Thyroid gland (tissue), 4 donors: ENCODE measurements at regions not wholly inside any gene's neighbourhood (a gene's known extent, or its start where the extent isn't known, plus 50 kb on each side); places are given as distances from the start of the nearest gene placed in this dataset.
A peak's percentile ranks its signal among the peaks of the same experiment; 100 is the strongest.

Experiments used
- DNase-seq, 2 donors: peaks; one replicate each; pipeline ENCODE4 v3.0.0-alpha.2; 2019
- H3K27ac ChIP-seq, 3 donors: fragments of 200-600 bp; sonication (generic); 1 replicate in 2 of 3; 2 replicates in 1 of 3; pipeline ENCODE4 v1.5.1; 2016 to 2019; ENCODE audit warnings: mild to moderate bottlenecking in 1 of 3, moderate library complexity in 1 of 3
- H3K27me3 ChIP-seq: fragments of 200-600 bp; sonication (generic); one replicate; pipeline ENCODE4 v1.5.1; 2019
- H3K36me3 ChIP-seq, 2 donors: fragments of 200-600 bp; sonication (generic); one replicate each; pipeline ENCODE4 v1.5.1; 2016 to 2019
- H3K4me1 ChIP-seq, 2 donors: fragments of 200-600 bp; sonication (generic); one replicate each; pipeline ENCODE4 v1.5.1; 2017 to 2019
- H3K4me3 ChIP-seq, 3 donors: fragments of 200-600 bp; sonication (generic); replicated peaks in 1 of 3; 1 replicate in 2 of 3; 2 replicates in 1 of 3; pipeline ENCODE4 v1.5.1; 2016; ENCODE audit warnings: mild to moderate bottlenecking in 1 of 3
- H3K9me3 ChIP-seq: fragments of 200-600 bp; sonication (generic); one replicate; pipeline ENCODE4 v1.5.1; 2017
- CTCF ChIP-seq, 6 experiments: fragments of 200-600 bp in 3 of 6; fragments of 450-650 bp in 3 of 6; sonication (generic) in 3 of 6; IDR thresholded peaks; one replicate each; pipeline ENCODE4 v1.5.1; 2016 to 2019; ENCODE audit warnings: antibody characterized with exemption in 6 of 6, mild to moderate bottlenecking in 2 of 6, inconsistent platforms in 1 of 6, moderate library complexity in 1 of 6
- POLR2A ChIP-seq, 2 donors: fragments of 450-650 bp; IDR thresholded peaks; one replicate each; pipeline ENCODE4 v1.6.1; 2017; ENCODE audit warnings: antibody characterized with exemption in 2 of 2, mild to moderate bottlenecking in 2 of 2, moderate library complexity in 1 of 2
- WGBS, 2 donors: methylation state at CpG; one replicate each; pipeline ENCODE4 v1.1.5; 2017; 5-methylcytosine and 5-hydroxymethylcytosine counted together
- intact Hi-C: fragments of 100-400 bp; cut with DNase I; formaldehyde crosslinking; loops from one replicate; pipeline ENCODE4 v1.15.1; 2023

GRCh38 chr19:31223740-31224534, 125.3 kb downstream of the TSHZ3 start:
- no peak for DNase-seq
- intact Hi-C loops: no loop called here

GRCh38 chr19:31220540-31220939, 128.7 kb downstream of the TSHZ3 start:
- intact Hi-C loops: no loop called here
- Histone ChIP-seq H3K4me3 (no peak overlapping the region), H3K36me3 (no peaks in the 10 kb centered on the region), H3K27ac (no peak overlapping the region), H3K9me3 (no peaks in the 10 kb centered on the region), H3K27me3 (no peaks in the 10 kb centered on the region), H3K4me1 (no peaks in the 10 kb centered on the region)
- no peak for TF ChIP-seq POLR2A (IDR thresholded peaks at IDR 0.05)
- no peak for TF ChIP-seq CTCF (IDR thresholded peaks at IDR 0.05)
- WGBS, 2 donors: 69 to 75% methylated on average over 2 of the region's 2 CpGs
- peak; percentile 4 to 6 for DNase-seq

More at GRCh38 chr19:31223740-31224534, 125.3 kb downstream of the TSHZ3 start:
- no peaks in the 10 kb centered on the region for H3K9me3 ChIP-seq
- H3K4me3 ChIP-seq: no peak overlapping the region
- no peak overlapping the region for H3K27ac ChIP-seq
- H3K36me3 ChIP-seq: no peaks in the 10 kb centered on the region
- TF ChIP-seq CTCF (IDR thresholded peaks at IDR 0.05) (no peak), POLR2A (IDR thresholded peaks at IDR 0.05) (no peak)
- 69 to 70% methylated on average over 9 of the region's 9 CpGs for WGBS, 2 donors
- no peaks in the 10 kb centered on the region for H3K4me1 ChIP-seq
- H3K27me3 ChIP-seq: no peaks in the 10 kb centered on the region

- Histone ChIP-seq H3K9me3 (no peaks in the 10 kb centered on the region), H3K36me3 (no peaks in the 10 kb centered on the region), H3K4me3 (no peak overlapping the region), H3K27me3 (no peaks in the 10 kb centered on the region), H3K4me1 (no peaks in the 10 kb centered on the region), H3K27ac (no peak overlapping the region)
- WGBS, 2 donors: 94 to 98% methylated on average over 2 of the region's 2 CpGs
- no peak for DNase-seq
- TF ChIP-seq POLR2A (IDR thresholded peaks at IDR 0.05): no peak
- intact Hi-C loops: no loop called here
These were observed 134.2 kb downstream of the TSHZ3 start for GRCh38 chr19:31214997-31215396.

GRCh38 chr19:31214086-31214485, 135.2 kb downstream of the TSHZ3 start:
- TF ChIP-seq CTCF (IDR thresholded peaks at IDR 0.05) (no peak), POLR2A (IDR thresholded peaks at IDR 0.05) (no peak)
- Histone ChIP-seq H3K4me3 (no peak overlapping the region), H3K36me3 (no peaks in the 10 kb centered on the region), H3K27ac (no peak overlapping the region), H3K27me3 (no peaks in the 10 kb centered on the region), H3K4me1 (no peaks in the 10 kb centered on the region), H3K9me3 (no peaks in the 10 kb centered on the region)
- DNase-seq: peak; percentile 34 to 39
- intact Hi-C loops: no loop called here
- 77 to 93% methylated on average over 9 of the region's 9 CpGs for WGBS, 2 donors

- TF ChIP-seq CTCF (IDR thresholded peaks at IDR 0.05) (no peak), POLR2A (IDR thresholded peaks at IDR 0.05) (no peak)
- Histone ChIP-seq H3K4me1 (no peaks in the 10 kb centered on the region), H3K36me3 (no peaks in the 10 kb centered on the region), H3K27me3 (no peaks in the 10 kb centered on the region), H3K4me3 (no peak overlapping the region), H3K27ac (no peak overlapping the region), H3K9me3 (no peaks in the 10 kb centered on the region)
- intact Hi-C loops: no loop called here
- 85 to 93% methylated on average over 3 of the region's 3 CpGs for WGBS, 2 donors
- DNase-seq: no peak
These were observed 138.1 kb downstream of the TSHZ3 start for GRCh38 chr19:31211088-31211487.
